HG02571 (cell line): ENCODE measurements at regions not wholly inside any gene's neighbourhood (a gene's known extent, or its start where the extent isn't known, plus 50 kb on each side); places are given as distances from the start of the nearest gene placed in this dataset.

Experiments
- ATAC-seq: cut with Tn5 transposase; IDR thresholded peaks from one replicate; pipeline ENCODE4 v1.9.1; 2021; ENCODE audit warnings: mild to moderate bottlenecking, moderate library complexity; ENCODE audit not compliant: unreplicated experiment

DNA sequence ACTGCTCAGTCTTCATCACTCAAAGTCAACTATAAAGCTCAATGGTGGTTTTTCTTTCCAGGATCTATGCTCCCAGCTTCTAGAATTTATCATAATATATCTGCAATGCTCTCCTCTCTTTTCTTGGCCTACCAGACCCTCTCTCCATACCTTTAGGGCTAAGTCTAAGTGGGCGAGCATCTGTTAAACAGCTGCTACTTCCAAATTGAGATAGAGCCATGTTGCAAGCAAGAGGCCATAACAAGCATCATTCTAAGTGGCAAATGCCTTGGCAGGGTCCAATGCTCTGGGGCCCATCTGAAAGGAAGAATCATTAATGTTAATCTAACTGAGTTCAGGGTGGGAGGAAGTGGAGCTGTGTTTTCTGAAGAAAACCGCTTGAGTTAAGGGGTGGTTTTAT is 324.0 kb downstream of the TLR4 start:
- no peak for ATAC-seq

DNA sequence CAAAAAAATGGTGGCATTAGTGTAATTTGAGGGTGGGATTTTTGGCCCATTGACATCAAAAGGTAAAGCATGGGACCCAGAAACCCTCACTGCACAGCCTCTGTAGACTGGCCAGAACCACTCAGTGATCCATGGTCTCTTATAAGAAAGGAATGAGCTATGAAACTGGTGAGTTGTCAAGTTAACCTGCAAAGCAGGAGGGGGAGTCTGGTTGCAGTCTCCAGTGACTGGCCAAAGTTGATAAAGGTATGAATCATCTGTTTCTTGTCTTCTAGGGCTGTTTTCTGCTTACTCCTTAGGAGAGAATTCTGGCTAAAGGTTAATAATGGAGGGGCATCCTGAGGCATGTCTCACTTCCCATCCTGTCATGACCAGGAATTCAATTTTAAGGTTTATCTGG is 325.2 kb downstream of the TLR4 start:
- no peak for ATAC-seq

DNA sequence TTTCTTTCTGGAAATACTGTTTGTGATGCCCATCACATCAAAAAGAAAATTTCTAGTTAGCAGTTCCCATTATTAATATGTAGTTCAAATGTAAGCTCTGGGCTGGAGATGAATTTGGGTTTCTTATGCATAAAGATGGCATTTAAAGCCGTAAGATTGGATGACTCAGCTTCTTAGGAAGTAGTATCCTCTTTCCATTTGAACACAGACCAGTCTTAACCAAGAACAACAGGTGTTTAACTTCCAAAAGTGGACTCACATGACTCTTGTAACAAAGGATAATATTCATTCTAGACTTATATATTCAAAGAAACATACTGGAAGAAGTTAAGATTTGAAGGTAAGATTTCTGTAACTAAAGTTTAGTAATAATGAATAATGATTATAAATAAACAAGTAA is 330.5 kb downstream of the TLR4 start:
- ATAC-seq, result no peak

DNA sequence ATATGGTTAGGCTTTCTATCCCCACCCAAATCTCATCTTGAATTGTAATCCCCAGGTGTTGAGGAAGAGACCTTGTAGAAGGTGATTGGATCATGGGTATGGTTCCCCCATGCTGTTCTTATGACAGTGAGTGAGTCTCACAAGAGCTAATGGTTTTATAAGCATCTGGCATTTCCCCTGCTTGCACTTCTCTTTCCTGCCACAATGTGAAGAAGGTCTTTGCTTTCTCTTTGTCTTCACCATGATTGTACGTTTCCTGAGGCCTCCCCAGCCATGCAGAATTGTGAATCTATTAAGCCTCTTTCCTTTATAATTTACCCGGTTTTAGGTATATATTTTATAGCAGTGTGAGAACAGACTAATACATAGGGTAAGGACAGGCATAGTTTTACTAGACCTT is 334.5 kb downstream of the TLR4 start:
- ATAC-seq, result no peak

DNA sequence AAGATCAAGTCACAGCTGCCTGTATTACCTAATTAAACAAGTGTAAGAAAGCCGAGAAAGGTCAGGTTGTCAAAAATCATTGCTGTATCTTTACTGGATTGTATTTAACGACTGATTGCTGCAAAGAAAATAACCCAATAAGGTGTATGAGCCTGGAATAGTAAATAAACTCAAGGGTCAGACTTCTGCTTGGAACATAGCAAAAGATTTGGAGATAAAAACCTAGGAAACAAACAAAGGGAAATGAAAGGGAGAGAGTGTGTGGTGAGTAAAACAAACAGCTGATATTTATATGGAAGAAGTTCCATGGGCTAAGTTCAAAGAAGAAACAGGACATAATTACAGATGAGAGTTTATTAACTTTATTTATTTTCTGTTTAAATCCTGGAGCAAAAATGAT is 354.0 kb downstream of the TLR4 start:
- no peak for ATAC-seq

DNA sequence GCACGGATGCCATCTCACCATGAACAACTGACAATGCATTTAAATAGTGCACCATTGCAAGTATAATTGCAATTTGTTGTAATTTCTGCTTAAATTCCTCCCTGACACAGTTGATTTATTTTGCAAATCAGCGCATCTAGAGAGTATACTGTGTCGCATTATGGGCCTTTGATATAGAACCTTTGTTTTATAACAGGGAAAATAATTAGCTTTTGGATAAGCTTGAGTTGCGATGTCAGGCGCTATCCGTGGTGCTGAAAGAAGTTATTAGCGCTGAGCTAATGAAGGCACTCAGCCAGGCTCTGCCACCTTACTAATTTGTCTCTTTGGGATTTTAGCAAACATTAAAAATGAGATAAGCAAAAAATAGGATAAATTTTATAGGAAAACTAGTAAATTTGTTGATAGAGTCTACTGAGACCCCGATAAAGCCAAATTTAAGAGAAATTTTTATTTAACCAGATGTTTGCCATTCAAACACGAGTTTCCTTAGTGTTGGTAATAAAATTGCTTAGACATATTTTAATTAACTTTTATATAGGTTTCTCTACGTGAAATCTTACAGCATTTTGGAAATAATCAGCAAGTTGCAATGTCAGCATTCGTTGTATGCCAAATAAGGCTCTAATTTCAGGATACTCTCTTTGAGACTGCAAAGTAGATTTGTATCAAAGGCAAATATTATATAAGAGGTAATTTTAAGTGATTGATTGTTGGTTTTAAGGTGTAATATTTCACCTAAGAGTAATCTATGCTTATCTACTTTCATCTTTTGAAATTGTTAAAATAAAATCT is 355.5 kb downstream of the TLR4 start:
- no peak for ATAC-seq

DNA sequence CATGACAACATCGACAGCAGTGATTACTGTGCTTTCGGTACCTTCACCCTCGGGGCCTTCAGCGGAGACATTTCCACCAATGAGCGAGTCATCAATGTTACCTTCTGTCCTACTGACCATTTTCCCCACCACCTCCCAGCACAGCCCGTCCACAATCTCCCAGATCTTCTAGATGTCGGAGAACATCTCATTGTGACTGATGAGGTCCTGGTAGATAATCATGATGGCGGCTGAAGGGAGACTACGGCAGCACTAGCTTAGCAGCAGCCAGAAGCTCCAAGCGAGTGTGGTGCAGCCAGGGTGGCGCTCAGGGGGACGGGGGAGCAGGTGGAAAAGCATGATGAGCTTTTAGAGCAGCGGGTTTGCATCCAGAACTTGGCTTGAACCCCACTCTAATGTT is 379.0 kb downstream of the TLR4 start:
- no peak for ATAC-seq

DNA sequence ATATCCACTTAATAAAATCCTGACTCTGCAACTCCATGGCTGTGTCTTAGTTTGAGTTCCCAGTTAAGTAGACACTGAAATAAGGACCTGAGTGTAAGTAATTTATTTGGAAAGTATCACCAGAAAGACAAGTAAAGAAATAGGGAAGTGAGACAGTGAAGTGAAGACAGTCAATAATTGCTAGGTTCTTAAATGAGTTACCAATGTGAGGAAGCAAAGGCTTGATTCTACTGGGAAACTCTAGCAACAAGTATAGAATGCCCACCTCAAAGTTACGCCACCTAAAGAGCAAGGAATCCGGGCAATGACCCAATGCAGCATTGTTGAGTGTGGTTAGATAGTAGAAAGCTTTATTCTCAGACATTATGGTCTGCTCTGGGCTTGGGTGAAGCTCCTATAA is 383.9 kb downstream of the TLR4 start:
- no peak for ATAC-seq

DNA sequence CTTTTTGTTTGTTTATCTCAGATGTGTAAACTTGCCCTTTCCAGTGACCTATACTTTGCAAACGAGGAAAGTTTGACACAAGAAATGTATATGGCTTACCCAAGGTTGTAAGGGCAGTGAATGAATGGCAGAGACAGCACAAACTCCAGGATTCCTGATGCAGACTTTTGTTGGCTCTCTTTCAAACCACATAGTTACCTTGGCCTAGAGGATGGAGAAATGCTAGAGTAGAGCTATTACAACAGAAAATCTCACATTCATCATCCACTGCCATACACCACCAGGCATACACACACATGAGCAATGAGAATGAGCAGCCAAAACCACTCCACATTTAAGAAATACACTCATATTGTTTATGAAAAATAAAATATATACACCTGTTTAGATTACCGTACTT is 387.0 kb downstream of the TLR4 start:
- ATAC-seq, result no peak

DNA sequence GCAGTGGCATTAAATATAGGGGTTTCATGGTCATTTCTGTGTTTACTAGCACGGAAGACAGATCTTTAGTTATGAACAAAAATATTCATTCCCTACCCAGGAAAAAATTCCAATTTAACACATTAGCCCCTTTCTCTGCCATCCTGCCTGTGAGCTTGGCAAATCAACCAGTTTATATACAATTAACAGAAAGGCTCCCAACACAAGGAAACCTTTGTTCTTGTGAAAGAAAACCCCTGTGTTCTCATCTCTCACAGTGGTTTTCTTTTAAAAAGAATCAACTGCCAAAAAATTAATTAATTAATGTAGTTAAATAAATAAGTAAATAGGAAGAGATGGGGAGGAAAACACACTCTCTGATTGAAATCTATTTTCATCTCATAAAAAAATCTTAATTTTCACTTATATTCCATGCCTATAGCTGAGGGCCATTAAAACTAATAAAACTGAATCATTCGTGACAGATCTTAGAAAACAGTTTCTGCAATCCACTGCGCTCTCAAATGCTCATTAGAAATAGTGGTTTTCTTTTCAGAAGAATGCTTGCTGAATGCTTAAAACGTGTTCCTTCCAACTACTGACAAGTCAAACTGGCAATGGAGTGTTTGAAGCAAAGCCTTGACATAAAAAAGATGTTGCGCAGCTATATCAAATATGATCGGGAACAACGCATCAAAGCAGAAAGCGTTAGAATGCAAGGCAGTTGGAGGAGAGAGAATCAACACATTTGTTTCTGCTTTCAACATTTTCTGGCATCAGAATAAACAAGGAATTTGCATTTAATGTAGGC is 387.7 kb downstream of the TLR4 start:
- ATAC-seq, result no peak

DNA sequence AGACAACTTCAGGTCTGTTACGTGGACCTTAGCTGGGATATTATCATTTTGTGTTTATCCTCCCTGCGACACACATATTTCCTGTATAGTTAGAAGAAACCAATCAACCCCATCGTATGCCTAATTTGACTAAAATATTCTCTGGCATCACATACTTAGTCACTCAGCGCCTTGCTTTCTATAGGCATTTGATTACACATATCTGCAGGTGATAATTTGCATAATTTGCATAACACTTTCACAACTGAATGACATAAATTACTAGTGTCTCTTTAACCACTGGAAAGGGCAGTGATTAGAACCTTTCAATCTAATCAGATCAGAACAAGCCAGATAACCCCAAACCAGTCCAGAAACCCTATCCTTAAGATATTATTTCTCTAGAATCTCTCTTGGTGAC is 390.2 kb downstream of the TLR4 start:
- no peak for ATAC-seq

DNA sequence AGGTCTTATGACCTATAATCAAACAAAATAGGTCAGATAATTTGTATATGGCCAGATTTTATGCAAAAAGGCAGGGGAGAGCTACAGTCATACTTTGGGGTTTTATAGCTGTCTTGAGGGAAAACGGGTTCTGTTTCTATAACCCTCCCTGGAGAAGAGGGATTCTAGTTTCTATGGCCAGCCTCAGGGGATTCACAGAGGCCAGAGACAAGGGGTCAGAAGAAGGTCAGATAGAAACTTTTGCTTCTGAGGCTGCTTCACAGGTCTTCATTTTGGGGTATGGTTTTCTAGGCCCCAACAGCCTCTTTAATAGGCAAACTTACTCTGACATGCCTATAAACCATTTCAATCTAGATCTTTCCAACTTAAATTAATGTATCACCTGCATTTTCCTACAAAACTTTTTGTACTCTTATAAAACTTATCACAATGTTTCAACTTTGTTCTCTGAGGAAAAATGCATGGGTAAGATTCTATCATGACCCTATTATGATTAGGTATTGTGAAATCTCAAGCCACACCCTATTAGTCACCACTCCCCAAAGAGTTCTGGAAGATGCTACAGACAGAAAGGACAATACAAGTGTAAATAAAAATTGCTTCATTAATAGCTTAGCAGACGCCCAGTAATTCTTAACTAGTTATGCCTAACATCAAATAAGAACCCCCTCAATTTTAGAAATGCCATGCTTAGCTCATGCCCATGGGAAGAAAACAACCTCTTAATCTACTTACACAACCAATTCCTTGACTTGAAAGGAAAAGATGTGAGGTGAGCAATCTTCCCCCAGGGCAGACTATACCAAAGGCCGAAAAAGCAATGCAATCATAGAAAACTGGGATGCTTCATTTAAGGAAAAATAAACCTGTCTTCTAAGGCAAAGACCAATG is 396.6 kb downstream of the TLR4 start:
- no peak for ATAC-seq

DNA sequence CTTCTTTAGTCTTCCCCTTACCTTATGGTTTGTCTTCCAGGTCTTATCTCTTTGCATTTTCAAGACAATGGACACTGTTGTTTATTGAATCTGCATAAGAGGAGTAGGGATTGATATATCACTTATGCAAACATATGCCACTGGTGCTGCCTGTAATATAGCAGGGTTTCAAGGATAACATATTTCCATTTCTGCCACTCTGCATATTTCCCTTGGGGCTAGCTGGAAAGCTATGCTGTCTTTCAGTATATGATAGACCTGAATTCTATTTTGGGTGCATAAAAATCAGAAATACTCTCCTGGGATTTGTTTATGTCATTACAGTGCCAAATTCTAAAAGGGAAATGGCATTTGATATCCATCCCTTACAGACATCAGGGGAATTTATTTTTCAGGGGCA is 400.2 kb downstream of the TLR4 start:
- no peak for ATAC-seq

DNA sequence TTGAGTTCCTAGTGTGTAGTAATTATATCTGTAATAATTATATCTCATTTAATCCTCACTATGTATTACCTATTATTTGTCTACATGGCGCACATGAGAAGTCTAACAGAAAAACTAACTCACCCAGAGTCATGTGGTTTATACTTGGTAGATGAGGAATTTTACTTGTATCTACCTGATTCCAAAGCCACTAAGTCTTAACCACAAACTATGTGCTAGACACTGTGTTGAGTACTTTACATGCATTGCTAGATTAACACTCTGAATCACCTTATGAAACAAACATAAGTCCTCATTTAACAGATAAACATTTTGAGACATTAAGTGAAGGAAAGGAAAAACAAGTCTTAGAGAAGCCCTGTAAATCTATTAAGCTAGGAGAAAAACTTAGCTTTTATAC is 404.8 kb downstream of the TLR4 start:
- no peak for ATAC-seq

DNA sequence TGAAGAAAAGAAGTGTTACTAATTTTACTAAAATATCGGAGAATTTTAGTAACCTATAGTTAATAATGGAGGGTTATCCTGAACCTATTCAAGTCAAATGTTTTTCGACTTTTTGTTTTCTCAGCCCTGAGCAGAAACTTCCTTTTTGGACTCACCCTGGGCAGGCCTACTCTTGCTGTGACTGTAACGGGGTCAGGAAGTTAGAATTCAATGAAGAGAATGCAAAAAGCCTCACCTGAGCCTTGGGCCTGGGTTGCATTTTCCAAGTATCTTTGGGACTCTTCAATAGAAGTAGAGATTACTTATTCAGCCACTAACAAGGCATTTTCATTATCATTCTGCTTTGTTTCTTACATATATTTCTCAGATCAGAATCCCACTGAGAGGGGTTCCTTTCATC is 405.3 kb downstream of the TLR4 start:
- ATAC-seq, result no peak

DNA sequence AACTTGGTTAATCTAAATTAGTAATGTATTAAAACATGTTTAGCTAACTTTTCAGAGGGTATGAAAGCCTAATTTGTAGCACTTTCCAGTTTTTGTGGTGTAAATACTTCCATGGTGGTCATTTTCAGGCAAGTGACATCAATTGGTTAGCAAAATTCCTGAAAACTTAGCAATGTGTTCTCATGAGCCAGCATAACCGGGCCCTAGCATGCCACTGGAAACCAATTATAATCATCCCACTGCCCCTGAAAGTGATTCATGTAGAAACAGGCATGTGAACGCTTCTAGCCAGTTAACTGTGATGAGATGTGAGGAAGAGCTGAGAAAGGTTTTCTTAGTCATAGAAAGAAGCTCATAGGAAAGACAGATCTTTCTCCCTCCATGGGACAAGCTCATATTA is 417.2 kb downstream of the TLR4 start:
- ATAC-seq, result no peak

DNA sequence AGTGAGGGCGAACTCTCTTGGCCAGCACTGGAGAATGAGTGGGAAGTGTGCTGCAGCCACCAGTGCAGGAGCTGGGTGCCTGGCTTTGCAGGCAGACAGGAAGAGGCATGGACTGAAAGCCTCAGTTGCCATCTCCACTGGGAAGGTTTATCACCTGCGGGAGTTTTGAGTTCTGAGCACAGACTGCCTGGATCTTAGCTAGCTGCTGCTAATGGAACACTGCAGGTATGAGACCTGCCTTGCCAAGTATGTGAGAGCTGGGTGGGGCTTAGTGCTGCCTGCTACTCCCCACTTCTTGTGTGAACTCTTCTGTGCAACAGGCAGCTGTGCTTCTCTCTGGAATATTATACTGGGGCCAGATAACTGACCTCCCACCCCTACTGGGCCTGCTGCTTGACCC is 424.1 kb downstream of the TLR4 start:
- ATAC-seq, result no peak

DNA sequence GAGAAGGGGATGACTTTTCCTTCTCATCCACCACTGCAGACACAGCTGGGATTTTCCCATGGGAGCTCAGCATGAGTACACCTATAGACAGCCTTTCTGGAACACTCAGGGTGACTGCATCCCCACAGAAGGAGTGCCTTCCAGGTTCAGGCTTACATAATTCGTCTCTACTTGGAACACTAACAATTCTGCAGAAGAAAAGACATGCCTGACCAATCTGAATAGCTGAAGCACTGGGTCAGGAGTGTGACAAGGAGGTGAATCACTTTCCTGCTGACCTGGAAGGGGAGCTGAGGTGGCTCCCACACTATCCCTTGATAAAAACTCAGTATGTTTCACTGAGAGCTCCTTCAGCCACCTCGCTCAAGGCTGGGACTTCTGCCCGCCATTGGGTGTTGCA is 425.3 kb downstream of the TLR4 start:
- no peak for ATAC-seq

DNA sequence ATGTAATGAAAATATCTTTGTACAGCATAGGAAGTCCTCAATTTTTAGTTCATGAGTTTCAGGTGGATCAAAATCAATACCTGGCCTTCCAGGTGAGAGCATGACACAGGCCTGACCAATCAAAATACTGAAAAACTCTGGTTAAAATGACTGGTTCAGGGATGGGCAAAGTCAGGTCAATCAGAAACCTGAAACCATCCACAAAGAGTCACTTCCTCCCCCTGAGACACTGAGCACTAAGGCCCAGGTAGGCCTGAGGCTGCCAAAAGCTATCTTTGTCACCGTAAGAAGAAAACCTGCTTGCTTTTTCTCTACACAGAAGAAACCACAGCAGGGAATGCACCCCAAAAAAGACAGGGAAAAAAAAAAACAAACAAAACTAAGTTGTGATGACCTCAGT is 444.8 kb downstream of the TLR4 start:
- no peak for ATAC-seq

DNA sequence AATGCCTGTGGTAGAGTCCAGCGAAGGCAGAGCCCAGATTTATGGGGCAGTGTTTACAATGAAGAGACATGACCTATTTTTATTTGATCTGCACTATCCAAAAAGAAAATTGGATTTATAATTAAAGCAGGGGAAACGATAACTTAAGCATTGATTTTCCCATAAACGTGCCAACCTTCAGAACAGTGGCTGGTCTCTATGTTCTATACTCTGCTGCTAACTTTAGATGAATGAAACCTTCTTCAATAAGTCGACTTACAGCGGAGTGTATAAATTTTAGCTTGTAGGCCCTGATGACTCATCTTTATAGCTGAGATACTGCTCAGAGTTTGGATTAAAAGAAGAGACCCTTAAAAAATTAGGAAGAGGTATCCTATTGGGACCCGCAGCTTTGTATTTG is 452.6 kb downstream of the TLR4 start:
- ATAC-seq, result no peak

DNA sequence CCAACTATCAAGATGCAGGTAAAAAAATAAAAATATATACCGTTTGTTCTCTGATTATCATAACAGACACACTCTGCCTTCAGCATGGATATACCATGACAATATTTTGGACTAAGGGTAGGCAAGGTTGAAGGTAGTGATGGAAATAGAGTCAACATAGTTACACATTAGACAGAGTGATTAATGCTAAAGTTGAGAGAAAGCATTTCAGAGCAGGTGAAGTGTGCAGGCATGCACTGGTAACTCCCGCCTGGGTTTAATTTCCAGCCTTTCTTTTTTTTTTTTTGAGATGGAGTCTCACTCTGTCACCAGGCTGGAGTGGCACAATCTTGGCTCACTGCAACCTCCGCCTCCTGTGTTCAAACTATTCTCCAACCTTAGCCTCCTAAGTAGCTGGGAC is 458.5 kb downstream of the TLR4 start:
- no peak for ATAC-seq

DNA sequence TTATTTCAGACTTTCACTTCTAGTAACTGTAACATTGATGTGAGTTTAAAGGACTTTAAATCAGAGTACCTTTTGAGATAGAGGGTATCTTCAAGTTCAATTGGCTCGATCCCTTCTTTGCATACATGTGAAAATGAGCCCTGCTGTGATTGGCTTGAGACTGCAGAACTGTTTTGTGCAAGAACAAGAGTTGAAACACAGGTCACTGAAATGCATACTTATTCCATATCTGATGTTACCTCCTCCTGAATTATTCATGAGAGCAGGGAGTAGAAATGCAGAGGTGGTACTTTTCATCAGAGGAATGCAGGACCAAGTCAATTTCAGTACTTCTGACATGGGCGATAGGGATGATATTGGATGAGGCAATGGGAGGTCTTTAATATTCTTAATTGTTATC is 459.5 kb downstream of the TLR4 start:
- ATAC-seq, result no peak
